ENCODE measurements at regions not wholly inside any gene's neighbourhood (a gene's known extent, or its start where the extent isn't known, plus 50 kb on each side); places are given as distances from the start of the nearest gene placed in this dataset.

DNA sequence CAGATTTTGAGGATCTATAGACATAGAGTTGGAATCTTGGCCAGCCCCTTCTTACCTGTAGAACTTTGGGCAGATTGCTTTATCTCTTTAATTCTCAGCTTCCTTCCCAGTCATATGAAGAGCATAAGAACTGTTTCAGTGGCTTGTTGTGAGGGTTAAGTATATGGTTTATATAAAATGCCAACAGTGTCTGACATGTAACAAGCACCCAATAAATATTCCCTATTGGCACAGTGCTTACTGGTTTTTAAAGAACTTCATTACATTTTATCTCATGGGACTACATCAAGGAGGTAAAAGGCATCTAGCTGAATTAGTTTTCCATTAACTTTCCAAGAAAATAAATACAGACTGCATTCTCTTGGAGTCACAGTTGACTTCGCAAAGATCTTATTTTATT, 106.7 kb upstream of the LIMCH1 start:
- no peak for DNase-seq
- no CpG with 5 or more reads among the region's 1 CpG for WGBS (ENCODE audit: extremely low coverage, insufficient read length, low lambda C conversion rate)
- H3K4me3 Mint-ChIP-seq: no peak overlapping the region
- Histone ChIP-seq H2AK5ac (ENCODE audit: insufficient read length, low read length) (no peak overlapping the region), H3K23me2 (ENCODE audit: insufficient read length, low read depth, low read length, poor library complexity, severe bottlenecking) (no peaks in the 10 kb centered on the region), H2BK20ac (ENCODE audit: low read depth, low read length, poor library complexity, severe bottlenecking) (no peak overlapping the region), H4K5ac (ENCODE audit: insufficient read length, low read depth, low read length) (no peak overlapping the region), H4K8ac (replicated peaks; ENCODE audit: insufficient read length, low read depth, low read length) (no peak overlapping the region), H3K9ac (ENCODE audit: extremely low read depth, insufficient read length, low read length) (no peak overlapping the region), H3K4me1 (ENCODE audit: insufficient read depth, low read length) (peaks cover 18% of the 10 kb centered on the region), H3K14ac (ENCODE audit: insufficient read depth, low read length) (no peak overlapping the region), H3K4me2 (ENCODE audit: insufficient read depth, insufficient read length, low read length) (no peak overlapping the region), H3K18ac (ENCODE audit: insufficient read length, low read depth, low read length) (no peak overlapping the region), H4K20me1 (ENCODE audit: control insufficient read depth, insufficient read depth, insufficient read length) (no peaks in the 10 kb centered on the region), H3K27ac (ENCODE audit: insufficient read length, low read depth, low read length) (no peak overlapping the region), H3K79me2 (ENCODE audit: insufficient read depth, low read length) (no peaks in the 10 kb centered on the region), H2BK120ac (ENCODE audit: low read depth, low read length, poor library complexity, severe bottlenecking) (no peak overlapping the region), H2AFZ (ENCODE audit: low read length) (no peak overlapping the region), H3K23ac (ENCODE audit: insufficient read length, low read depth, low read length) (no peak overlapping the region), H3K56ac (ENCODE audit: insufficient read length, low read depth, low read length) (no peak overlapping the region), H3K27me3 (ENCODE audit: insufficient read depth, low read length) (no peaks in the 10 kb centered on the region), H2BK5ac (ENCODE audit: insufficient read length, low read length) (no peak overlapping the region), H3K9me3 (ENCODE audit: control insufficient read depth, low read depth, low read length) (no peaks in the 10 kb centered on the region), H3T11ph (ENCODE audit: low read length) (no peak overlapping the region), H3K79me1 (ENCODE audit: insufficient read depth, low read depth, low read length, poor library complexity, severe bottlenecking) (no peaks in the 10 kb centered on the region), H3K4ac (ENCODE audit: low read depth, low read length) (no peak overlapping the region; the same call in 1 of the 2 replicates), H2BK12ac (ENCODE audit: insufficient read length, low read depth, low read length) (no peak overlapping the region), H4K91ac (ENCODE audit: insufficient read length, low read depth, low read length) (no peak overlapping the region), H2BK15ac (ENCODE audit: low read depth, low read length) (no peak overlapping the region)
- peak overlapping the region in 2 of 3 experiments; percentile 18 to 40; a peak in 3 of 7 replicates for H3K27ac Mint-ChIP-seq
- H3K36me3 Mint-ChIP-seq (ENCODE audit: insufficient read depth in 1 of 3, low read depth in 3 of 3): peaks cover 2 to 18% (median 5%) of the 10 kb centered on the region in 3 experiments; a peak in 5 of 7 replicates
- H3K27me3 Mint-ChIP-seq (ENCODE audit: low read depth): peaks cover 5% of the 10 kb centered on the region
- peaks cover 61 to 64% of the 10 kb centered on the region in 2 experiments for H3K4me1 Mint-ChIP-seq
- TF ChIP-seq, protein P1, sequence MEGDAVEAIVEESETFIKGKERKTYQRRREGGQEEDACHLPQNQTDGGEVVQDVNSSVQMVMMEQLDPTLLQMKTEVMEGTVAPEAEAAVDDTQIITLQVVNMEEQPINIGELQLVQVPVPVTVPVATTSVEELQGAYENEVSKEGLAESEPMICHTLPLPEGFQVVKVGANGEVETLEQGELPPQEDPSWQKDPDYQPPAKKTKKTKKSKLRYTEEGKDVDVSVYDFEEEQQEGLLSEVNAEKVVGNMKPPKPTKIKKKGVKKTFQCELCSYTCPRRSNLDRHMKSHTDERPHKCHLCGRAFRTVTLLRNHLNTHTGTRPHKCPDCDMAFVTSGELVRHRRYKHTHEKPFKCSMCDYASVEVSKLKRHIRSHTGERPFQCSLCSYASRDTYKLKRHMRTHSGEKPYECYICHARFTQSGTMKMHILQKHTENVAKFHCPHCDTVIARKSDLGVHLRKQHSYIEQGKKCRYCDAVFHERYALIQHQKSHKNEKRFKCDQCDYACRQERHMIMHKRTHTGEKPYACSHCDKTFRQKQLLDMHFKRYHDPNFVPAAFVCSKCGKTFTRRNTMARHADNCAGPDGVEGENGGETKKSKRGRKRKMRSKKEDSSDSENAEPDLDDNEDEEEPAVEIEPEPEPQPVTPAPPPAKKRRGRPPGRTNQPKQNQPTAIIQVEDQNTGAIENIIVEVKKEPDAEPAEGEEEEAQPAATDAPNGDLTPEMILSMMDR (conservative IDR thresholded peaks at IDR 0.05): no peak
- peaks cover 7 to 18% of the 10 kb centered on the region in 2 experiments; a peak in 4 of 5 replicates for H3K9me3 Mint-ChIP-seq
